DND-41 (cell line): ENCODE measurements at regions not wholly inside any gene's neighbourhood (a gene's known extent, or its start where the extent isn't known, plus 50 kb on each side); places are given as distances from the start of the nearest gene placed in this dataset.

Source experiments
- CTCF ChIP-seq: IDR thresholded peaks from 2 replicates; pipeline ENCODE4 v1.5.1; 2012; ENCODE audit warnings: borderline replicate concordance, low read length, moderate library complexity, mild to moderate bottlenecking; ENCODE audit not compliant: poor library complexity, severe bottlenecking; ENCODE audit errors: extremely low read depth
- EZH2 ChIP-seq: IDR thresholded peaks from 3 replicates; pipeline ENCODE4 v1.6.1; 2012; ENCODE audit warnings: borderline replicate concordance, low read depth, mild to moderate bottlenecking, moderate library complexity, low read length, inconsistent platforms; ENCODE audit not compliant: severe bottlenecking

- TF ChIP-seq EZH2, result no peak
- no peak for TF ChIP-seq CTCF
These were observed 59.6 kb upstream of the PPARA start for GRCh38 chr22:46090631-46091201.
